ENCODE measurements at regions not wholly inside any gene's neighbourhood (a gene's known extent, or its start where the extent isn't known, plus 50 kb on each side); places are given as distances from the start of the nearest gene placed in this dataset.
A peak's percentile ranks its signal among the peaks of the same experiment; 100 is the strongest.

DNA sequence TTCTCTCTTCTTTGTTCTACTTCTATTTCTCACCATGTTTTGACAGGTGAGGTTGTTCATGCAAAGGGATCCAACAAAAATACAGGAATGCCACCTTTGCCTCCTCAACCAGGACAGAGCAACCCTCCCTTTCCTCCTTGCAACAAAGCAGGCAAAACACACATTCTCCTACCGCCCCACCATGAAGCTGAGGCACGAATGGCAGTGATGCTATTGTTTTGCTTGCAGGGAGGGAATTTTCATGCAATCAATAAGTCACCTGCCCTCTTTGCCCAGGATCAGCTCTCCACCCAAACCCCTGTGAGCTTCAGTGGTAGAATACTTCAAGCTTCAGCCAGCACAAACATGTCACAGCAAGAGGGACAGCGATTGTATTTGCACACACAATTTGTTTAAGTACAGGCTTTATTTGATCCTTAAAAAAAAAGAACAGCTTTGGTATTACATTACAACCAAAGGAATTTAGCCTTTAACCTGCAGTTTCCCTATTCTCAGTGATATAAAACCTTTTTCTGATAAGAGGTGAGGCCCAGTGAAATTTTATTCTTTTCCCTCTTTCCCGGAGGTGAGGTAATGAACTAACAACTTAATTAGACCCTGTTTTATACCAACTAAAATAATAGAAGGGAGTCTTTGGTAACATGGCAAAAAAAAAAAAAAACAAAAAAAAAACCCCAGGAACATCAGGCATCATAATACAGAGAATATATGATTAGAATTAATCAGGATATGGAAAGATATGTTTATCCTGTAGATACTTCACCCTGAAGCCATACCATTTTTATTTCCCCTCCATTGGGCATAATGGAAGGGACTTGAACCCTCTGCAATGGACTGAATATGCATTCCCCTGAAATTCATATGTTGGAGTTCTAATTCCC is 87.0 kb upstream of the EEA1 start:
- peak; percentile 65 for DNase-seq

DNA sequence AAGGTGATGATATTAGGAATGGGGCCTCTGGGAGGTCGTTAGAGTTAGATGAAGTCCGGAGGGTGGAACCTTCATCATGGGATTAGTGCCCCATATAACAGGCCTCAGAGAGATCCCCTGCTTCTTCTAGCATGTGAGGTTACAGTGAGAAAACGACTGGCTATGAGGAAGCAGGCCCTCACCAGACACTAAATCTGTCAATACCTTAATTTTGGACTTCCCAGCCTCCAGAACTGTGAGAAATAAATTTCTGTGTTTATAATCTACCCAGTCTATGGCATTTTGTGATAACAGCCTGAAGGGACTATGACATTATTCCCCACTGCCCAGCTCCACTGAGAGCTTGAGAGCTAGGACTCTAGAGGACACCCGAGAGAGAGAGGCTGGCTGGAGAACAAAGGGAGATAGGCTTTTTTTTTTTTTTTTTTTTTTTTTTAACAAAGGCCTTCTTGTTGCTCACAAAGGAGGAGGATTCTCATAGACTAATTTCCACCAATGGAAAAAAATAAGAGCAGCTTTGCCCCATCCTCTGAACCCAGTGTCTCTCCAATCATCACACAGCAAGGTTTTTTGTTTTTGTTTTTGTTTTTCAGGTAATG is 87.8 kb upstream of the EEA1 start:
- no peak for DNase-seq

DNA sequence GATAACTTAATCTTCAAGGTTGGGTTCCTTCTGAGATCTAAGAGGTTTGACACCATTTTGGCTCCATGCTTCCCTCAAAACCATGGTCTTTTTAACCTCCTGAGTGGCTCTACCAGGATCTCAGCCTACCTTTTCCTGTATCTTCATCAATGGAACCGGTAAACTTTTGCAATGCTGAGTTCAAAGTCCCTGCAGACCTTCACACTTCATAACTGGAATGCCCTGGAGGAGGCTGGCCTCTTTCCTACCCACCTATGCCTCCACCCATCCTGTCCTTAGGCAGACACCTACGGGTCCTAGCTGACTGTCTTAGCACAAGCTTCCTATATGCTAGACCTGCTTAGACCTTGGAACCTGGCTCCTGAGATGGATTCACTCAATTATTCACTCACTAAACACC is 89.5 kb upstream of the EEA1 start:
- no peak for DNase-seq

DNA sequence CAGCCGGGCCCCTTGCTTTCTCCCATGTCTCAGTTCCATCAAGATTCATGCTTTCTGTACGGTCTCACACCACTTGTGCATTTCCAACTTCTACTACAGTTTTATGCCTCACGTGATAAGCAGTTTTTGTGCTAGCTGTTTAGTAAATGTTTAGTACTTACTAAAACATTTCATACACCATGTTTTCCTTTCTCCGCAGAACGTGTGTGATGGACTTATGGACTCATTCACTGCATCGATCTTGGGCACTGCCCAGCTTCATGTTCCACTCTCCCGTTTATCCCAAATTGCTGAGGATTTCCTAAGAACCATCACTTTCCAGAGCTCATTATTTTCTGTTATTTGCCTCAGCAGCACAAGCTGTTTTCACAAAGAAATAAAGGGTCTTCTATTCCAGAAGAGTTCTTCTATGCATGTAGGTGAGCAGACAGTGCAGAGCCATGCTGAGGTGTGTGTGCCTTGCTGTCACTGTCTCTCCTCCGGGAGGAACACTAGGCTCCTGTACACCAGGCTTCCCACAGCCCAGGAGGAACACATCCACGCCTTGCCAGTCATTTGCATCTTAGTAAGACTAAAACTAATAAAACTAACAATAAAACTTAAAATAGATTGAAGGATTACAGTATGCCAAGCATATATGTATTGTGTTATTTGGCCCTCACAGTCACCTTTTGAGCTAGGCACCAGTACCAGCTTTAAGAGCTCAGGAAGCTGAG is 90.3 kb upstream of the EEA1 start:
- no peak for DNase-seq

DNA sequence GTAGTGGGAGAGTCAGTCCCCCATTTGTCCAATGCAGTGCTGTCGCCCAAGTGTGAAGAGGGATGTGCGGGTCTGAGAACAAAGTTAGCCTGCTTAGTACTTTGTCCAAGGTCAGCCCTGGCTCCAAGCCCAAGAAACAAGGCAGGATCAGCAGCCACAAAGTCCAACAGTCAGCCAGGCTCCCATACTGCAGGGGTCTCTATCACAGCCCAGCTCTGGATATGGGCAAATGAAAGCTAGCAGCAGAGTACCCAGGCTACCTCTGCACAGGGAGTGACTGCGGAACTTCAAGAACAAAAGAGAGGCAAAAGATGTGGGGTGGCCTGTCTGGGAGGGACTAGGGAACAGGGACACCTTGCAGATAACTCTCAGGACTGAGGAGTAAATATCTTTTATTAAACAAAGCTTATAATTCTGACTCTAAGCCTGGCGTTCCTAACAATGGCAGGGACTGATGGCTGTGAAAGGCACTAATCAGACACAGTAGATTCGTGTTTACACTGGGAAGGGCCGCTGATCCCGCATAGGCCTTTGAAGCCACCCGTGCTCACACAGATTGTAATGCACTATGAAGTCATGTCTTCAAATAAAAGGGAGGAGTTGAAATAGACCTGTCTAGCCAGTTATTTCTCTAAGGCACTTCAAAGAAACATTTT is 91.0 kb upstream of the EEA1 start:
- DNase-seq, result no peak

DNA sequence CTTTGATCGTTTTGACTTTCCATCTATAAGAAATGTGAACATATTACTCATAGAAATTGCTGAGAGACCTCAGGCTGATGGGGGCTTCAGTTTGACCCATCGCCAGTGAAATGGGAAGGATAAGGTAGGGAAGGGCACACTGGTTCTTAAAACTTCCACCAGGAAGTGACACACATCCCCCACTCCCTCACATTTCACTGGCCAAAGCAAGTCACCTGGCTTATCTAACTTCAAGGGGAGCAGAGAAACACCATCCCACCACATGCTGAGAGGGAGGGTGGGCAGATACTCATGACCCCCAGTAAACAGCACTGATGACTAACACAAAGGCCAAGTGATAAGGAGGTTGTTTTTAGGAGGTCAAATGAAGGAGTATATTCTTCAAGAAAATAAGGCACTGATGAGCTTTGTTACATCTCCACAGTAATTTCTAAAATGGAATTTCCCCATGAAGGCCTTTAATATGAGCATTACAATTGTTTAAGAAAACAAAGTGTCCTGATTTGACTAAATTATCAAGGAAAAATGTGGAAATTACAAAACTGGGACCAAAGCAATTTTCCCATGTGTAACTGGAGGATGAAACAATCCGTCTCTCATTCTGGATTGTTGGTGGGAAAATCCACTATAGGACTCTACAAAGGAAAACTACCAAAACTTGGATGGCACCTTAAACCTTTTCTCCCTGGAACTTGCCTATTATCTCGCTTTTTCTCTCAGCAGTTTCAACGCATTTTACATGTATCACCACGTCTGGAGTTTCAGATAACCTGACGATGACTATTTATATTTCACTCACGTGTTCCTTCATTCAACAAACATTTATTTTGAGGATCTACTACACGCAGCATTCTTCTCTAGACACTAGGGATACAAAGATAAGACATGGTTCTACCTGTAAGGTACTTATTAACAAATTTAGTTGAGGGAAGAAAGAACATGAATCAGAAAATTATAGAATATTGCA is 91.8 kb upstream of the EEA1 start:
- no peak for DNase-seq

- no peak for DNase-seq
Observed at GRCh38 chr12:93022603-93023340, 93.7 kb upstream of the EEA1 start.

DNA sequence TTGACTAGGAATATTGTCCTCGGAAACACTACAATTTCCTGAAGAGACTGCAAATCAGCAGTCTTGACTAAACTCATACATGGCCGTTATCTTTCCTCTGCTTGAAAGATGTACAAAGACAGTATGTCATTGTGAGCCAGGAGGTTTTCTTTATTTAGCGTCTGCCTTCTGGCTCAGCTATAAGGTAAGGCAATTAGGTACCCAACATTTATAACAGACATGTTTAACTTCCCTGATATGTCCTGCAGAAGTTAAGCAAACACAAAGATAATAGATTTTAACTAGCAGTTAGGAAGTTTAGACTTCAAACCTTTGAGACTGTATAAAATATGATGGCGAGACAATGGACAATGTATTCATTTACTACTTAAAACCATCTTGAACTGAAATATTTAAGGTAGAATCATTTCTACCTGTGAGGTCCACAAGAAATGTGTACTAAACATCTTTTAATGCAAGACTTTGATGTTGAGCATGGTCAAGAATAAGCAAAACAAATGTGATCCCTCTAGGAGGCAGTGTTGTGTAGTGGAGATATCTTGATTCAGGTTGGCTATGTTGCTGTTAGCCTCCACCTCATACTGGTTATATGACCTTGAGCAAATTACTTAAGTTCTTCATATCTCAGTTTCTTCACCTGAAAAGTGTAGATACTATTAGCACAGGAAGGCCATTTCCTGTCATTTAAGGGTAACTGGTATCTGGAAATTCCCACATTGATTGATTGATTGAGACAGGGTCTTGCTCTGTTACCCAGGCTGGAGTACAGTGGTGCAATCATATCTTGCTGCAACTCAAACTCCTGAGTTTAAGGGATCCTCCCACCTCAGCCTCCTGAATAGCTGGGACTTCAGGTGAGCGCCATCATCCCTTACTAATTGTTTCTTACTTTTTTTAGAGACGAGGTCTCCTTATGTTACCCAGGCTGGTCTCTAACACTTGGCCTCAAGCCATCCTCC is 96.3 kb upstream of the EEA1 start:
- DNase-seq, result no peak

DNA sequence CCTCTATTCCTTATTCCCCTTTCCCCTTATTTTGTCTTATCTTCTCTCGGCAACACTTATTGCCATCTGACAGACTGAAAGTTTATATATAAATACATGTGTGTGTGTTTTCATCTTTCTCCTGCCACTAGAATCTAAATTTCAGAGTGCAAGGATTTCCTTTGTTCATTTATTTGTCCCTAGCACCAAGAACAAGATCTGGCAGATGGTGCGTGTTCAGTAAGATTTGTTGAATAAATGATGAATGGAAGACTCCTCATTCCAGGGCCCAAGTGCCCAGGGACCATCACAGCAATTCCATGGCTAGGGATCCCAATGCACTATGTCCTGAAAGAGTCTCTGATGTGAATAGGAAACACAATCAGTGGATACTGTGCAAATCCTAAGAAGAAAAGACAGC is 97.9 kb upstream of the EEA1 start:
- DNase-seq, result no peak

GRCh38 chr12:93029091-93029490 is 100.0 kb upstream of the EEA1 start:
- DNase-seq, result no peak

DNA sequence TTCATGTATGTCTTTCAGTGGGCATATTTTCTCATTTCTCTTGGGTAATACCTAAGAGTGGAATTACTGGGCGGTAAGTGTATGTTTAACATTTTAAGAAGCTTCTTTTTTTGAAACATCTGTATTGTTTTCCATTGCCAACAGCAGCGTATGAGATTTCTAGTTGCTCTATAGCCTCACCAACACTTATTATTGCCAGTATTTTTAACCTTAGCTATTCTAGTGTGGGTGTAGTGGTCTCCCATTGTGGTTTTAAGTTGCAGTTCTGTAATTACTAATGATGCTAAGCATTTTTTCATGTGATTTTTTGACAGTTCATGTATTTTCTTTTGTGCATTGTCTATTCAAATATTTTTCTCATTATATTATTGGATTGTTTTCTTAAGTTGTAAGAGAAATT is 101.9 kb upstream of the EEA1 start:
- no peak for DNase-seq

GRCh38 chr12:93032758-93033157 is 103.7 kb upstream of the EEA1 start:
- DNase-seq, result no peak

DNA sequence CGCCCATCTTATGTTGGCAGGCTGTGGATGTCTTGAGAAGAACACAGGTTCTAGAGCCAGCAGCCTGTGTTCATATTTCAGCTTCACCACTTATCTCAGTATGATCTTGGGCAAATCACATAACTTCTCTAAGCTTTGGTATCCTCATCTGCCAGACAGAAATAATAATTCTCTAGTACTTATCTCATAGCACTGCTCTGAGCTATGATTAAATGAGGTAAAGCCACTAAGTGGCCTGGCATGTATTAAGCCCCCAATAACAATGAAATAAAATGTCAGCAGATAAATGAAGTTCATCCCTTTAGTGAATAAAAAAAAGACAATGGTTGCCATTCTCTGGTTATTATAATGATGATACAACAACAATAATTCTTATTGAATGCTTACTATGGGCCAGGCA is 104.9 kb upstream of the EEA1 start:
- no peak for DNase-seq

DNA sequence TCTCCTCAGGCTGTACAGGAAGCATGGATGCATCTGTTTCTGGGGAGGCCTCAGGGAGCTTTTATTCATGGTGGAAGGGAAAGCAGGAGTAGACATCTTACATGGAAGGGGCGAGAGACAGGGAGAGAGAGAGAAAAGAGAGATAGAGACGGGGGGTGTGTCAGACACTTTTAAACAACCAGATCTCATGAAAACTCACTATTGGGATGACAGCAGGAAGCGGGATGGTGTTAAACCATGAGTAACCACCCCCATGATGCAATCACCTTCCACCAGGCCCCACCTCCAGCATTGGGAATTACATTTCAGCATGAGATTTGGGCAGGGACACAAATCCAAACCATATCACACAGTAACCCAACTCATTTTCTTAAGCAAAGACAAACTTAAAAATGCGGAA is 110.0 kb upstream of the EEA1 start:
- DNase-seq, result no peak

- DNase-seq, result no peak
Observed at GRCh38 chr12:93039930-93040329, 110.8 kb upstream of the EEA1 start.

GRCh38 chr12:93040367-93040766 is 111.3 kb upstream of the EEA1 start:
- DNase-seq, result no peak

GRCh38 chr12:93041416-93041815 is 112.3 kb upstream of the EEA1 start:
- DNase-seq, result no peak

- DNase-seq, result no peak
Observed at GRCh38 chr12:93042283-93042682, 113.2 kb upstream of the EEA1 start.

GRCh38 chr12:93042684-93043083 is 113.6 kb upstream of the EEA1 start:
- no peak for DNase-seq
